ENCODE measurements at regions not wholly inside any gene's neighbourhood (a gene's known extent, or its start where the extent isn't known, plus 50 kb on each side); places are given as distances from the start of the nearest gene placed in this dataset.

GRCh38 chr2:81084101-81084500 lies 779.5 kb upstream of the LRRTM1 start:
- TF ChIP-seq FIP1L1 (IDR thresholded peaks at IDR 0.05; ENCODE audit: low read depth, low read length, poor library complexity, severe bottlenecking) (no peak), RNF2 (IDR thresholded peaks at IDR 0.05) (no peak), CTCF (IDR thresholded peaks at IDR 0.05 in 2 of 3, conservative IDR thresholded peaks at IDR 0.05 in 1 of 3; ENCODE audit: insufficient read depth in 2 of 3, low read depth in 1 of 3, low read length in 3 of 3) (no peak), FOSL1 (tag; conservative IDR thresholded peaks at IDR 0.05) (no peak), ZNF512 (tag; IDR thresholded peaks at IDR 0.05) (no peak), MBD1 (CRISPR knock-in tag; IDR thresholded peaks at IDR 0.05) (no peak), HCFC1 (IDR thresholded peaks at IDR 0.05; ENCODE audit: low read depth, low read length) (no peak), FOS (IDR thresholded peaks at IDR 0.05; ENCODE audit: extremely low read depth, insufficient read length) (no peak), ESRRA (IDR thresholded peaks at IDR 0.05; ENCODE audit: borderline replicate concordance, low read depth) (no peak)
